ENCODE measurements at regions not wholly inside any gene's neighbourhood (a gene's known extent, or its start where the extent isn't known, plus 50 kb on each side); places are given as distances from the start of the nearest gene placed in this dataset.

GRCh38 chr20:50373674-50374286, 136.4 kb upstream of the PTPN1 start:
- H3K27ac ChIP-seq (ENCODE audit: low read length): no peak overlapping the region
- H3K79me2 ChIP-seq (ENCODE audit: low read length): no peaks in the 10 kb centered on the region
- no peaks in the 10 kb centered on the region for H3K9me2 ChIP-seq (replicated peaks; ENCODE audit: insufficient read depth, low read length)
- no peak for TF ChIP-seq EZH2phosphoT487 (IDR thresholded peaks at IDR 0.05; ENCODE audit: low read length)
- no peaks in the 10 kb centered on the region for H3K36me3 ChIP-seq (replicated peaks; ENCODE audit: insufficient read depth, low read length)
- no peak overlapping the region for H2AFZ ChIP-seq (ENCODE audit: low read length)
- peaks cover 55% of the 10 kb centered on the region for H3K27me3 ChIP-seq (replicated peaks; ENCODE audit: insufficient read depth, low read length)
- DNase-seq: no peak
- H3K4me2 ChIP-seq (ENCODE audit: low read depth, low read length): no peak overlapping the region
- H3F3A ChIP-seq (ENCODE audit: insufficient read depth, low read length): no peaks in the 10 kb centered on the region
- H3K4me1 ChIP-seq (ENCODE audit: low read length): no peaks in the 10 kb centered on the region
- no peak overlapping the region for H3K9ac ChIP-seq (ENCODE audit: low read length)
- no peaks in the 10 kb centered on the region for H4K20me1 ChIP-seq (ENCODE audit: insufficient read depth, low read length)
- no peak overlapping the region for H3K4me3 ChIP-seq (ENCODE audit: low read length)
- H3K9me3 ChIP-seq (replicated peaks; ENCODE audit: insufficient read depth, low read length): no peaks in the 10 kb centered on the region

- H3K9me3 ChIP-seq (replicated peaks; ENCODE audit: insufficient read depth, low read length): no peaks in the 10 kb centered on the region
- H3K27ac ChIP-seq (ENCODE audit: low read length): no peak overlapping the region
- H2AFZ ChIP-seq (ENCODE audit: low read length): no peak overlapping the region
- DNase-seq: no peak
- peaks cover 49% of the 10 kb centered on the region for H3K27me3 ChIP-seq (replicated peaks; ENCODE audit: insufficient read depth, low read length)
- no peaks in the 10 kb centered on the region for H3K9me2 ChIP-seq (replicated peaks; ENCODE audit: insufficient read depth, low read length)
- no peak overlapping the region for H3K4me3 ChIP-seq (ENCODE audit: low read length)
- no peaks in the 10 kb centered on the region for H3K4me1 ChIP-seq (ENCODE audit: low read length)
- H3K9ac ChIP-seq (ENCODE audit: low read length): no peak overlapping the region
- no peaks in the 10 kb centered on the region for H3K79me2 ChIP-seq (ENCODE audit: low read length)
- no peaks in the 10 kb centered on the region for H3K36me3 ChIP-seq (replicated peaks; ENCODE audit: insufficient read depth, low read length)
- H3K4me2 ChIP-seq (ENCODE audit: low read depth, low read length): no peak overlapping the region
- TF ChIP-seq EZH2 (optimal IDR thresholded peaks at IDR 0.05; ENCODE audit: low read depth, low read length) (no peak), EZH2phosphoT487 (IDR thresholded peaks at IDR 0.05; ENCODE audit: low read length) (no peak), CTCF (IDR thresholded peaks at IDR 0.05; ENCODE audit: low read length) (no peak)
- no peaks in the 10 kb centered on the region for H3F3A ChIP-seq (ENCODE audit: insufficient read depth, low read length)
- H4K20me1 ChIP-seq (ENCODE audit: insufficient read depth, low read length): no peaks in the 10 kb centered on the region
Observed at GRCh38 chr20:50374541-50375078, 135.6 kb upstream of the PTPN1 start.

- Histone ChIP-seq H3K4me3 (ENCODE audit: low read length) (no peak overlapping the region), H3K4me1 (ENCODE audit: low read length) (no peaks in the 10 kb centered on the region), H3K27ac (ENCODE audit: low read length) (no peak overlapping the region), H3K4me2 (ENCODE audit: low read depth, low read length) (no peak overlapping the region), H3K9me2 (replicated peaks; ENCODE audit: insufficient read depth, low read length) (no peaks in the 10 kb centered on the region), H3K9ac (ENCODE audit: low read length) (no peak overlapping the region), H3K27me3 (replicated peaks; ENCODE audit: insufficient read depth, low read length) (peaks cover 36% of the 10 kb centered on the region), H2AFZ (ENCODE audit: low read length) (no peak overlapping the region), H3K36me3 (replicated peaks; ENCODE audit: insufficient read depth, low read length) (no peaks in the 10 kb centered on the region), H3F3A (ENCODE audit: insufficient read depth, low read length) (no peaks in the 10 kb centered on the region), H3K79me2 (ENCODE audit: low read length) (no peaks in the 10 kb centered on the region), H3K9me3 (replicated peaks; ENCODE audit: insufficient read depth, low read length) (no peaks in the 10 kb centered on the region), H4K20me1 (ENCODE audit: insufficient read depth, low read length) (no peaks in the 10 kb centered on the region)
- no peak for TF ChIP-seq EZH2phosphoT487 (IDR thresholded peaks at IDR 0.05; ENCODE audit: low read length)
- TF ChIP-seq CTCF (IDR thresholded peaks at IDR 0.05; ENCODE audit: low read length): no peak
- TF ChIP-seq EZH2 (optimal IDR thresholded peaks at IDR 0.05; ENCODE audit: low read depth, low read length): no peak
- DNase-seq: no peak
Observed at GRCh38 chr20:50376179-50376887, 133.8 kb upstream of the PTPN1 start.
